IPS-18c (cell line): ENCODE measurements at regions not wholly inside any gene's neighbourhood (a gene's known extent, or its start where the extent isn't known, plus 50 kb on each side); places are given as distances from the start of the nearest gene placed in this dataset.

ENCODE experiments used
- H3K4me3 ChIP-seq: 2 replicates; pipeline ENCODE4 v1.7.0; 2013; ENCODE audit warnings: low read depth, mild to moderate bottlenecking, low read length, moderate library complexity; ENCODE audit not compliant: insufficient read depth
- H3K9me3 ChIP-seq: one replicate; pipeline ENCODE4 v1.6.1; 2013; ENCODE audit warnings: mild to moderate bottlenecking, low read length, moderate library complexity; ENCODE audit not compliant: control insufficient read depth, insufficient read depth

- Histone ChIP-seq H3K9me3 (no peaks in the 10 kb centered on the region), H3K4me3 (no peak overlapping the region)
Observed at GRCh38 chr12:60152756-60153155, 556.9 kb downstream of the SLC16A7 start.

GRCh38 chr12:60159761-60160160 lies 563.9 kb downstream of the SLC16A7 start:
- H3K9me3 ChIP-seq = no peaks in the 10 kb centered on the region

GRCh38 chr12:60162988-60163720 lies 567.3 kb downstream of the SLC16A7 start:
- Histone ChIP-seq H3K9me3 (no peaks in the 10 kb centered on the region), H3K4me3 (no peak overlapping the region)

More at GRCh38 chr12:60159761-60160160, 563.9 kb downstream of the SLC16A7 start:
- no peak overlapping the region for H3K4me3 ChIP-seq

- Histone ChIP-seq H3K9me3 (no peaks in the 10 kb centered on the region), H3K4me3 (no peak overlapping the region)
Observed at GRCh38 chr12:60165781-60166180, 570.0 kb downstream of the SLC16A7 start.

GRCh38 chr12:60168441-60168840 lies 572.6 kb downstream of the SLC16A7 start:
- no peaks in the 10 kb centered on the region for H3K9me3 ChIP-seq
- H3K4me3 ChIP-seq = no peak overlapping the region

- Histone ChIP-seq H3K9me3 (no peaks in the 10 kb centered on the region), H3K4me3 (no peak overlapping the region)
Observed at GRCh38 chr12:60169904-60170303, 574.1 kb downstream of the SLC16A7 start.

- Histone ChIP-seq H3K9me3 (no peaks in the 10 kb centered on the region), H3K4me3 (no peak overlapping the region)
Observed at GRCh38 chr12:60172266-60173211, 576.7 kb downstream of the SLC16A7 start.

- no peaks in the 10 kb centered on the region for H3K9me3 ChIP-seq
- no peak overlapping the region for H3K4me3 ChIP-seq
Observed at GRCh38 chr12:60173224-60174170, 577.7 kb downstream of the SLC16A7 start.

- no peak overlapping the region for H3K4me3 ChIP-seq
- no peaks in the 10 kb centered on the region for H3K9me3 ChIP-seq
Observed at GRCh38 chr12:60174476-60174875, 578.6 kb downstream of the SLC16A7 start.

- H3K4me3 ChIP-seq = no peak overlapping the region
- no peaks in the 10 kb centered on the region for H3K9me3 ChIP-seq
Observed at GRCh38 chr12:60174941-60175340, 579.1 kb downstream of the SLC16A7 start.

GRCh38 chr12:60176891-60177290 lies 581.1 kb downstream of the SLC16A7 start:
- Histone ChIP-seq H3K9me3 (no peaks in the 10 kb centered on the region), H3K4me3 (no peak overlapping the region)

GRCh38 chr12:60180298-60180697 lies 584.5 kb downstream of the SLC16A7 start:
- Histone ChIP-seq H3K4me3 (no peak overlapping the region), H3K9me3 (peaks cover 3% of the 10 kb centered on the region)

GRCh38 chr12:60182354-60182753 lies 586.5 kb downstream of the SLC16A7 start:
- Histone ChIP-seq H3K4me3 (no peak overlapping the region), H3K9me3 (peaks cover 3% of the 10 kb centered on the region)

GRCh38 chr12:60184096-60184495 lies 588.3 kb downstream of the SLC16A7 start:
- no peak overlapping the region for H3K4me3 ChIP-seq
- H3K9me3 ChIP-seq = peaks cover 3% of the 10 kb centered on the region

- H3K4me3 ChIP-seq = no peak overlapping the region
- H3K9me3 ChIP-seq = peaks cover 3% of the 10 kb centered on the region
Observed at GRCh38 chr12:60185060-60185459, 589.2 kb downstream of the SLC16A7 start.

- no peak overlapping the region for H3K4me3 ChIP-seq
- H3K9me3 ChIP-seq = no peaks in the 10 kb centered on the region
Observed at GRCh38 chr12:60191271-60191670, 595.4 kb downstream of the SLC16A7 start.

- Histone ChIP-seq H3K9me3 (no peaks in the 10 kb centered on the region), H3K4me3 (no peak overlapping the region)
Observed at GRCh38 chr12:60191676-60192359, 596.0 kb downstream of the SLC16A7 start.
